ENCODE measurements at regions not wholly inside any gene's neighbourhood (a gene's known extent, or its start where the extent isn't known, plus 50 kb on each side); places are given as distances from the start of the nearest gene placed in this dataset.

GRCh38 chrX:39938466-39938865 lies 159.3 kb downstream of the BCOR start:
- TF ChIP-seq, protein P1, sequence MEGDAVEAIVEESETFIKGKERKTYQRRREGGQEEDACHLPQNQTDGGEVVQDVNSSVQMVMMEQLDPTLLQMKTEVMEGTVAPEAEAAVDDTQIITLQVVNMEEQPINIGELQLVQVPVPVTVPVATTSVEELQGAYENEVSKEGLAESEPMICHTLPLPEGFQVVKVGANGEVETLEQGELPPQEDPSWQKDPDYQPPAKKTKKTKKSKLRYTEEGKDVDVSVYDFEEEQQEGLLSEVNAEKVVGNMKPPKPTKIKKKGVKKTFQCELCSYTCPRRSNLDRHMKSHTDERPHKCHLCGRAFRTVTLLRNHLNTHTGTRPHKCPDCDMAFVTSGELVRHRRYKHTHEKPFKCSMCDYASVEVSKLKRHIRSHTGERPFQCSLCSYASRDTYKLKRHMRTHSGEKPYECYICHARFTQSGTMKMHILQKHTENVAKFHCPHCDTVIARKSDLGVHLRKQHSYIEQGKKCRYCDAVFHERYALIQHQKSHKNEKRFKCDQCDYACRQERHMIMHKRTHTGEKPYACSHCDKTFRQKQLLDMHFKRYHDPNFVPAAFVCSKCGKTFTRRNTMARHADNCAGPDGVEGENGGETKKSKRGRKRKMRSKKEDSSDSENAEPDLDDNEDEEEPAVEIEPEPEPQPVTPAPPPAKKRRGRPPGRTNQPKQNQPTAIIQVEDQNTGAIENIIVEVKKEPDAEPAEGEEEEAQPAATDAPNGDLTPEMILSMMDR (IDR thresholded peaks at IDR 0.05) = no peak
- TF ChIP-seq POLR2A (IDR thresholded peaks at IDR 0.05) = no peak

All from thyroid gland (tissue), 4 donors.